H1 (cell line): ENCODE measurements at regions not wholly inside any gene's neighbourhood (a gene's known extent, or its start where the extent isn't known, plus 50 kb on each side); places are given as distances from the start of the nearest gene placed in this dataset.

ENCODE experiments used
- CTCF ChIA-PET: fragments of 300-600 bp; sonication (Branson Sonifier 250); formaldehyde crosslinking; loops from one replicate; lab custom pipeline; 2021; ENCODE audit not compliant: partially characterized antibody; lab: Charles Lee
- POLR2A ChIA-PET: fragments of 300-600 bp; sonication (Branson Sonifier 250); formaldehyde crosslinking; loops from one replicate; lab custom pipeline; 2021; ENCODE audit warnings: inconsistent platforms; ENCODE audit not compliant: partially characterized antibody; lab: Charles Lee
- DNase-seq, 2 experiments: peaks; one replicate each; pipeline versions ENCODE4 v3.0.0 to v3.0.0-alpha.2; 2010 to 2022; ENCODE audit warnings: low spot score in 2 of 2, low read depth in 1 of 2, mixed read lengths in 1 of 2
- FAIRE-seq: peaks from 2 replicates; lab custom pipeline; 2011; peaks lifted over from hg19 to GRCh38; lab: Jason Lieb, UNC
- H2AFZ ChIP-seq: 2 replicates; pipeline ENCODE4 v1.8.1; 2012; ENCODE audit warnings: low read length, inconsistent platforms
- H2AK5ac ChIP-seq: 2 replicates; pipeline ENCODE4 v1.6.1; 2013; ENCODE audit warnings: low read depth, low read length
- H2BK120ac ChIP-seq: replicated peaks from 2 replicates; pipeline ENCODE3; 2013; ENCODE audit warnings: low read depth, low read length, inconsistent platforms
- H2BK12ac ChIP-seq: 2 replicates; pipeline ENCODE4 v1.6.1; 2013; ENCODE audit warnings: low read depth, low read length
- H2BK15ac ChIP-seq: 2 replicates; pipeline ENCODE4 v1.6.1; 2013; ENCODE audit warnings: low read length
- H2BK20ac ChIP-seq: 2 replicates; pipeline ENCODE4 v1.6.1; 2013; ENCODE audit warnings: low read length
- H2BK5ac ChIP-seq: 2 replicates; pipeline ENCODE4 v1.6.1; 2013; ENCODE audit warnings: low read depth, low read length
- H3K14ac ChIP-seq: 2 replicates; pipeline ENCODE4 v1.6.1; 2013; ENCODE audit warnings: inconsistent platforms; ENCODE audit not compliant: insufficient read length
- H3K18ac ChIP-seq: 2 replicates; pipeline ENCODE4 v1.6.1; 2013; ENCODE audit warnings: low read length; ENCODE audit errors: extremely low read depth
- H3K23ac ChIP-seq: 2 replicates; pipeline ENCODE4 v1.6.1; 2013; ENCODE audit warnings: inconsistent platforms; ENCODE audit not compliant: insufficient read length
- H3K23me2 ChIP-seq: 2 replicates; pipeline ENCODE4 v1.6.1; 2013; ENCODE audit warnings: low read depth, low read length
- H3K27ac ChIP-seq: 2 replicates; pipeline ENCODE4 v1.6.1; 2011; ENCODE audit warnings: low read depth, low read length, inconsistent platforms
- H3K27me3 ChIP-seq, 4 experiments: replicated peaks in 1 of 4; 1 replicate in 1 of 4; 2 replicates in 3 of 4; pipeline versions ENCODE4 v1.6.1 to v1.8.1; 2011 to 2013; ENCODE audit warnings: low read length in 3 of 4, mild to moderate bottlenecking in 3 of 4, inconsistent platforms in 2 of 4, mixed read lengths in 2 of 4, moderate library complexity in 1 of 4; ENCODE audit not compliant: control insufficient read depth in 3 of 4, insufficient read depth in 3 of 4; ENCODE audit errors: extremely low read depth in 1 of 4
- H3K36me3 ChIP-seq, 4 experiments: 2 replicates each; pipeline versions ENCODE4 v1.6.1 to v1.8.1; 2011 to 2013; ENCODE audit warnings: mild to moderate bottlenecking in 4 of 4, low read length in 3 of 4, moderate library complexity in 2 of 4, control low read depth in 1 of 4, inconsistent platforms in 1 of 4; ENCODE audit not compliant: insufficient read depth in 4 of 4, control insufficient read depth in 2 of 4
- H3K4ac ChIP-seq: replicated peaks from 2 replicates; pipeline ENCODE3; 2013; ENCODE audit warnings: low read length, low read depth, mixed read lengths, inconsistent platforms; ENCODE audit not compliant: insufficient read length
- H3K4me1 ChIP-seq, 4 experiments: replicated peaks in 1 of 4; 1 replicate in 1 of 4; 2 replicates in 3 of 4; pipeline versions ENCODE4 v1.6.1 to v1.8.1; 2011 to 2013; ENCODE audit warnings: low read length in 3 of 4, inconsistent platforms in 2 of 4, mixed read lengths in 1 of 4; ENCODE audit not compliant: insufficient read depth in 4 of 4, control insufficient read depth in 3 of 4
- H3K4me2 ChIP-seq, 2 experiments: 2 replicates each; pipeline versions ENCODE4 v1.6.1 to v1.8.1; 2011 to 2013; ENCODE audit warnings: low read depth in 2 of 2, low read length in 2 of 2, control low read depth in 1 of 2, inconsistent platforms in 1 of 2, mild to moderate bottlenecking in 1 of 2; ENCODE audit not compliant: insufficient read depth in 1 of 2
- H3K4me3 ChIP-seq, 4 experiments: fragments of 200-600, 300-600 bp in 1 of 4; sonication (generic), shearing (Covaris generic), sonication (Bioruptor Twin) in 1 of 4; 2 replicates each; pipeline versions ENCODE4 v1.5.1 to v1.8.1; 2011 to 2016; ENCODE audit warnings: low read length in 4 of 4, low read depth in 3 of 4, control low read depth in 2 of 4, inconsistent platforms in 2 of 4, mild to moderate bottlenecking in 2 of 4, mixed read lengths in 1 of 4, moderate library complexity in 1 of 4; ENCODE audit not compliant: insufficient read depth in 2 of 4; ENCODE audit errors: extremely low read depth in 1 of 4
- H3K56ac ChIP-seq: replicated peaks from 2 replicates; pipeline ENCODE3; 2013; ENCODE audit warnings: low read depth, mild to moderate bottlenecking, mixed read lengths, low read length, inconsistent platforms; ENCODE audit not compliant: insufficient read length
- H3K79me1 ChIP-seq: 2 replicates; pipeline ENCODE4 v1.6.1; 2013; ENCODE audit warnings: low read depth, low read length, control low read depth
- H3K79me2 ChIP-seq, 2 experiments: 2 replicates each; pipeline versions ENCODE4 v1.6.1 to v1.8.1; 2012 to 2013; ENCODE audit warnings: low read length in 2 of 2, mild to moderate bottlenecking in 2 of 2, inconsistent platforms in 1 of 2; ENCODE audit not compliant: insufficient read depth in 2 of 2, control insufficient read depth in 1 of 2
- H3K9ac ChIP-seq, 4 experiments: replicated peaks in 1 of 4; 1 replicate in 1 of 4; 2 replicates in 3 of 4; pipeline versions ENCODE4 v1.6.1 to v1.8.1; 2011 to 2013; ENCODE audit warnings: low read depth in 3 of 4, low read length in 3 of 4, control low read depth in 2 of 4, mild to moderate bottlenecking in 2 of 4, moderate library complexity in 2 of 4, inconsistent platforms in 1 of 4; ENCODE audit errors: extremely low read depth in 1 of 4
- H3K9me3 ChIP-seq, 2 experiments: 2 replicates each; pipeline versions ENCODE4 v1.6.1 to v1.8.1; 2012 to 2013; ENCODE audit warnings: mild to moderate bottlenecking in 2 of 2, moderate library complexity in 2 of 2, control low read depth in 1 of 2, inconsistent platforms in 1 of 2, low read depth in 1 of 2, low read length in 1 of 2, mixed read lengths in 1 of 2; ENCODE audit not compliant: insufficient read depth in 2 of 2
- H4K20me1 ChIP-seq, 2 experiments: replicated peaks in 1 of 2; 2 replicates each; pipeline versions ENCODE3 to v1.8.1; 2011 to 2013; ENCODE audit warnings: inconsistent platforms in 2 of 2, low read length in 2 of 2, mild to moderate bottlenecking in 1 of 2; ENCODE audit not compliant: insufficient read depth in 2 of 2, control insufficient read depth in 1 of 2
- H4K5ac ChIP-seq: 2 replicates; pipeline ENCODE4 v1.6.1; 2013; ENCODE audit warnings: low read length, low read depth, mixed read lengths, inconsistent platforms; ENCODE audit not compliant: insufficient read length
- H4K8ac ChIP-seq: 2 replicates; pipeline ENCODE4 v1.8.0; 2013; ENCODE audit warnings: mild to moderate bottlenecking, moderate library complexity, low read length, inconsistent platforms; ENCODE audit not compliant: insufficient read depth; ENCODE audit errors: extremely low read depth
- H4K91ac ChIP-seq: replicated peaks from 2 replicates; pipeline ENCODE3; 2013; ENCODE audit warnings: low read length, mixed read lengths, inconsistent platforms; ENCODE audit not compliant: insufficient read length
- ASH2L ChIP-seq: fragments of 200-600, 300-600 bp; sonication (generic); IDR thresholded peaks from one replicate; pipeline ENCODE4 v1.7.1; 2017; ENCODE audit warnings: low read length
- BACH1 ChIP-seq: IDR thresholded peaks from 2 replicates; pipeline ENCODE4 v1.6.1; 2012; ENCODE audit warnings: low read length, improper control_type of control experiment
- BCL11A ChIP-seq, 2 experiments: IDR thresholded peaks; one replicate each; pipeline ENCODE4 v1.6.1; 2011; ENCODE audit warnings: low read depth in 2 of 2, low read length in 2 of 2, mild to moderate bottlenecking in 2 of 2
- CBX5 ChIP-seq: fragments of 300-800, 300-1000 bp; sonication (generic); IDR thresholded peaks from 2 replicates; pipeline ENCODE4 v1.7.1; 2016; ENCODE audit warnings: antibody characterized with exemption, low read length, low read depth
- CTCF ChIP-seq, 3 experiments: IDR thresholded peaks; 1 replicate in 2 of 3; 2 replicates in 1 of 3; pipeline versions ENCODE4 v1.5.1 to v1.6.1; 2011; ENCODE audit warnings: low read length in 3 of 3, mild to moderate bottlenecking in 3 of 3, inconsistent platforms in 2 of 3, low read depth in 1 of 3, moderate library complexity in 1 of 3; ENCODE audit not compliant: insufficient read depth in 1 of 3; ENCODE audit errors: control extremely low read depth in 1 of 3
- EGR1 ChIP-seq: IDR thresholded peaks from 2 replicates; pipeline ENCODE4 v1.6.1; 2011; ENCODE audit warnings: low read depth, low read length, borderline replicate concordance
- EZH2 ChIP-seq: fragments of 200-600 bp; sonication (generic); IDR thresholded peaks from 2 replicates; pipeline ENCODE4 v1.7.1; 2012; ENCODE audit warnings: low read depth, mild to moderate bottlenecking, moderate library complexity, low read length, inconsistent platforms; ENCODE audit not compliant: severe bottlenecking
- RAD21 ChIP-seq, 2 experiments: IDR thresholded peaks in 1 of 2; conservative IDR thresholded peaks in 1 of 2; 2 replicates each; pipeline ENCODE4 v1.6.1; 2011; ENCODE audit warnings: low read depth in 2 of 2, low read length in 2 of 2, improper control_type of control experiment in 1 of 2, inconsistent platforms in 1 of 2, mild to moderate bottlenecking in 1 of 2, moderate library complexity in 1 of 2
- RFX5 ChIP-seq: IDR thresholded peaks from 2 replicates; pipeline ENCODE4 v1.6.1; 2011; ENCODE audit warnings: low read depth, low read length, improper control_type of control experiment, borderline replicate concordance
- SIX5 ChIP-seq: IDR thresholded peaks from 2 replicates; pipeline ENCODE4 v1.6.1; 2011; ENCODE audit warnings: mild to moderate bottlenecking, low read depth, low read length
- SP4 ChIP-seq: IDR thresholded peaks from 2 replicates; pipeline ENCODE4 v1.6.1; 2012; ENCODE audit warnings: low read length, inconsistent platforms
- TBP ChIP-seq: IDR thresholded peaks from 2 replicates; pipeline ENCODE4 v1.6.1; 2011; ENCODE audit warnings: low read depth, low read length, improper control_type of control experiment
- YY1 ChIP-seq: IDR thresholded peaks from 2 replicates; pipeline ENCODE4 v1.6.1; 2011; ENCODE audit warnings: low read depth, mild to moderate bottlenecking, low read length
- WGBS, 2 experiments: shearing (Covaris generic) in 1 of 2; methylation state at CpG; one replicate each; pipeline versions ENCODE4 v1.1.6 to v1.1.7; 2013 to 2015; ENCODE audit warnings: low lambda C conversion rate in 2 of 2, mixed read lengths in 2 of 2, inconsistent platforms in 1 of 2, low coverage in 1 of 2, missing lambda C conversion rate in 1 of 2; ENCODE audit not compliant: insufficient replicate concordance in 2 of 2, insufficient coverage in 1 of 2, insufficient read length in 1 of 2; ENCODE audit errors: extremely low coverage in 1 of 2, missing lambda C conversion rate in 1 of 2; 5-methylcytosine and 5-hydroxymethylcytosine counted together

- H3K4me1 ChIP-seq: peaks cover 0 to 15% (median 5%) of the 10 kb centered on the region in 4 experiments; a peak in 6 of 7 replicates
- no peaks in the 10 kb centered on the region for H3K79me2 ChIP-seq
- H3K27me3 ChIP-seq: peaks cover 0 to 2% (median 0%) of the 10 kb centered on the region in 4 experiments; a peak in 1 of 7 replicates
- H4K20me1 ChIP-seq: no peaks in the 10 kb centered on the region
- H3K27ac ChIP-seq: no peak overlapping the region
- H3K4me3 ChIP-seq: no peak overlapping the region
- no peak overlapping the region for H3K4ac ChIP-seq
- no peak overlapping the region for H3K9ac ChIP-seq
- H3K9me3 ChIP-seq: no peaks in the 10 kb centered on the region; a peak in 1 of 4 replicates
- no peak overlapping the region for H3K4me2 ChIP-seq
- CTCF ChIA-PET: interaction anchor here (0.7 to 1.0 kb wide), 3 partner anchors 59 to 916 kb away, joined by 3 to 5 read pairs (median 3); no protein-coding TSS in a partner anchor
- H2BK5ac ChIP-seq: no peak overlapping the region
- 90% methylated on average over 4 of the region's 4 CpGs; no CpG with 5 or more reads in 1 of the 2 experiments for WGBS, 2 experiments
- FAIRE-seq (no peak), DNase-seq (no peak)
- H2BK12ac ChIP-seq: no peak overlapping the region
- no peak overlapping the region for H4K5ac ChIP-seq
- H3K18ac ChIP-seq: no peak overlapping the region
- H2AFZ ChIP-seq: no peak overlapping the region
- POLR2A ChIA-PET: no interaction called here
- H3K23me2 ChIP-seq: no peaks in the 10 kb centered on the region
- H3K79me1 ChIP-seq: no peaks in the 10 kb centered on the region
- no peak overlapping the region for H3K56ac ChIP-seq
- no peak overlapping the region for H3K14ac ChIP-seq
- no peak overlapping the region for H2BK120ac ChIP-seq
- no peak overlapping the region for H4K8ac ChIP-seq
- no peak overlapping the region for H2BK15ac ChIP-seq
- no peak overlapping the region for H4K91ac ChIP-seq
- H3K36me3 ChIP-seq: no peaks in the 10 kb centered on the region
- no peak overlapping the region for H2BK20ac ChIP-seq
- H3K23ac ChIP-seq: no peak overlapping the region
- no peak overlapping the region for H2AK5ac ChIP-seq
- TF ChIP-seq EZH2: no peak
- TF ChIP-seq YY1: no peak
- TF ChIP-seq RAD21 (IDR thresholded peaks at IDR 0.05 in 1 of 2, conservative IDR thresholded peaks at IDR 0.05 in 1 of 2; ENCODE audit: low read depth in 2 of 2, low read length in 2 of 2): no peak
- TF ChIP-seq RFX5: no peak
- no peak for TF ChIP-seq SP4
- TF ChIP-seq SIX5: no peak
- no peak for TF ChIP-seq CTCF (IDR thresholded peaks at IDR 0.05; ENCODE audit: control extremely low read depth in 1 of 3, insufficient read depth in 1 of 3, low read depth in 1 of 3, low read length in 3 of 3)
- no peak for TF ChIP-seq TBP
- no peak for TF ChIP-seq BACH1
- TF ChIP-seq BCL11A (IDR thresholded peaks at IDR 0.05; ENCODE audit: low read depth in 2 of 2, low read length in 2 of 2): no peak
- no peak for TF ChIP-seq CBX5
- TF ChIP-seq ASH2L: no peak
- TF ChIP-seq EGR1: no peak
Measured at GRCh38 chr6:14196026-14196425, 78.5 kb downstream of the CD83 start.
